CD4-positive, alpha-beta T cell treated with Interleukin-15 for 4 hours (primary cell): ENCODE measurements at regions not wholly inside any gene's neighbourhood (a gene's known extent, or its start where the extent isn't known, plus 50 kb on each side); places are given as distances from the start of the nearest gene placed in this dataset.

Experiments
- DNase-seq: peaks from one replicate; pipeline ENCODE4 v3.0.0-alpha.2; 2020; ENCODE audit warnings: low spot score

- DNase-seq = no peak
Observed at GRCh38 chr6:44062771-44063560, 64.3 kb downstream of the MRPL14 start.

DNA sequence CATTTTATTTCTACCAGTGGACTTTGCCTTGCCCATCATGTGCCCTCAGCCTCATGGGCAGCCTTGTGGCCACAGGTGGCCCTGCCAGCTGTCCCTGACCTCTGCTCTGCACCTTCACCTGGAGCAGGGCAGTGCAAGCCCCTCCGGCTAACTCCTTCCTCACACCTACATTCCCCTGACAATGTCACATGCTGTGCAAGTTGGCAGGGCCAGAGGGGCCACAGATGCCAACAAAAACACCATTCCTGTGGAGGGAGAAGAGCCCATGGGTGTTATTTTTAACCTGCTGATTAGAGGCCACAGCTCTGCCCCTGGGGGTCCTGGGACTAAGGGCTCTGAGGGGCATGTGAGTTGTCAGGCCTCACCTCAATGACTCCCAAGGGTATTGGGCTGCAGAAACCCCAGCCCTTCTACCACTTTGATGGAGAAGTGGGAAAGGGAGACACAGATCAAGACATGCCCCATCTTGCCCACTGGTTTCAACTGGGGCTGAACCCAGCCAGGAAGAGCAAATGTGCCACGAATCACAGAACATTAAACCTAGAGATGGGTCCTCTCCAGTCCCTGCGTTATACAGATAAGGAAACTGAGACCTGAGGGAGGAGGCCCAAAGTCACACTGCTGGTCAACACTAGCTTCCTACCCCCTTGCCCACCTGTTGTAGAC lies 65.0 kb downstream of the MRPL14 start:
- DNase-seq = no peak

DNA sequence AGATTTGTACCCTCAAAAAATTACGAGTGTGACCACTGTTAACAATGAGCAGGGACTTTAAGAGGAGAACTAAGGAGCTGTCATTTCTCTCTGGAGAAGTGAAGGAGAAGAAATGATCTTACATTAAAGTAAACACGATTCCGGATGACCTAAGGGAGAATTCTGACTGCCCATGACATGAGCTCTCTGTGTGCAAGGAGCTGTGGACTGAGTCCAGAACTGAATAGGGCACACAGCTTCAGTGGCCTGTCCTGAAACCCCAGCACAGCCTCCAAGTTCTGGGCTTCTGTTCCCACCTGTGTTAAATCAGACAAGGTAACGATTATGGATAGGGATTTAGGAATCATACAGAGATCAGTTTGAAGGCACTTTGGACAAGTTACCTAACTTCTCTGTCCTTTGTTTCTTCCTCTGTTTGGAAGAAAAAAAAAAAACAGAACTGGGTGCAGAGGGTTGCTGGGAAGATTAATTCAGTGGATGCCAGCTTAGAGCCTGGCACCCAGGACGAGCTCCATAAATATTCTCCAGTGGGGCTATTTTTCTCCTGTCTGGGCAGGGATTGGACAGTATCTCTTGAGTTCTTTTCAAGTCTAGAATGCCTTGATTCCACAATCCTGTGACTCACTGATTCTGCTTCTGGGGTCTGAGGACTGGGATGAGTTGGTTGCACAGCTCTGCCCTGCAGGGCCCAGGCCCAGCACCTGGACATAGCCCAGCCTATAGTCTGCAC lies 65.7 kb downstream of the MRPL14 start:
- DNase-seq = no peak

DNA sequence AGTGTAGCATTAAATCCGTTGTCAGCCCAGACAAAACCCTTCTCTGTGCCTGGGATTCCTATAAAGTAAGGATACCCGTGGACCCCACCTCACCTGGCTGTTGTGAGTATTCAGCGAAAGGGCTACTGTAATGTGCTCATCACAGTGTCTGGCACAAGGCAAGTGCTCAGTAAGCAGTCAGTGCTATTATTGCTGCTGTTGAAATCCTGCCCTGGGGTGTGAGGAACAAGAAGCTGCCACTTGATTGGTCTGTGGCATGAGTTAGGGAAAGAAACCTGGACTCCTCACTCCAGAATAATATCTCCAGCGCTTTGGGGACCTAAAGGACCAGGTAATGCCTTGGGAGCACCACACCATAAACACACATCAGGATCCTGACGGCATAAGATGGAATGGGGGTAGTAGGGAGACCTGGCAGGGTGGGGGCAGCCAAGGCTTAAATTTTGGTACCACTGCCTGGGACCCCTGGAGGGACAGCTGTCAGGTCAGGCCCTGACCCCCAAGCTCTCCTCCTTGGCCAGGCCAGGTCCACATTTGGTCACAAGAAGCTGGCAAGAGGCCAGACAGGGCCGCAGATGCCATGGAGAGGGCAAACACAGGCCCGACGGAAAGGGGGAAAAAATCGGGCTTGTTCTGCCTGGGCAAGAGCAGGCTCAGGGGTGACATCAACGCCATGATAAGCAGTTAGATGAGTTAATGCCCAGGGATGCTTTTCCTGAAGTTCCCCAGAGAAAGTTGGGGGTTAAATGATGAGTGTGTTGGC lies 66.5 kb downstream of the MRPL14 start:
- DNase-seq = no peak

DNA sequence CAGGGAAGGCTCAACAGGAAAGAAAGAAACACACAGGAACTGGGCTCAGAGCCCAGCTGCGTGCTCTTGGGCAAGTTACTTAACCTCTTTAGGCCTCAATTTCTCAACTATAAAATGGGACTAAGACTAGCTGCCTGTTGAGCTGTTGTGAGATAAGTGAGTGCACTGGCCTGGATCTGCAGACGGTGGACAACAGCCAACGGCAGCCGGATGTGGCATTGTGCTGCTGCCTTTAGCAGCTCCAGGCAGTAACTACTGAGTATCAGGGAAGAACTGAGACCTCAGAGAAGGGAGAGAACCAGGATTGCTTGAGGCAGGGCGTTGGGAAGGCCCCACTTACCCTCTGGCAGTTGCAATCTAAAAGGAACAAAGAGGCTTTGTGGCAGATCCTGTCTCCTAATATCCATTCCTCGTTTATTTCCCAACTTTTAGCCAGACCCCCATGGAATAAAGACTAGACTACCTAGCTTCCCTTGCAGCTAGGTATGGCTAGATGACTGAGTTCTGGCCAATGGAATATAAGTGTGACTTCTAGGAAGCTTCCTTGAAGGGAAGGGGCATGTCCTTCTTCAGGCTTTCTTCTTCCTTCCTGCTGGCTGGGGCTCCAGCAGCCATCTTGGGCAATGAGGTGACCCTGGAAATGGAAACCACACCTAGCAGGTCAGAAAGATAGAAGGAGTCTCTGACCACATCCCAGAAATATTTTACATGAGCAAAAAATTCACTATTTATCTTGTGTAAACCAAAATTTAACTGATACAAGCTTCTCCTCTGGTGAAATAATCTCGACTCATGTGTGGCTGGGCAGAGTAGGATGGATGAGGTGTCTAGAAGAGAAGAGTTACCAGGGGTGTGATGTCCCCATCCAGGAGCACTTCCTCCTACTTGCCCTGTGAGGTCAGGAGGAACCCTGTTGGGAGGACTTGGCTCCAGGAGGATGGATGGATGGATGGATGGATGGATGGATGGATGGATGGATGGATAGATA lies 67.6 kb downstream of the MRPL14 start:
- DNase-seq = no peak

DNA sequence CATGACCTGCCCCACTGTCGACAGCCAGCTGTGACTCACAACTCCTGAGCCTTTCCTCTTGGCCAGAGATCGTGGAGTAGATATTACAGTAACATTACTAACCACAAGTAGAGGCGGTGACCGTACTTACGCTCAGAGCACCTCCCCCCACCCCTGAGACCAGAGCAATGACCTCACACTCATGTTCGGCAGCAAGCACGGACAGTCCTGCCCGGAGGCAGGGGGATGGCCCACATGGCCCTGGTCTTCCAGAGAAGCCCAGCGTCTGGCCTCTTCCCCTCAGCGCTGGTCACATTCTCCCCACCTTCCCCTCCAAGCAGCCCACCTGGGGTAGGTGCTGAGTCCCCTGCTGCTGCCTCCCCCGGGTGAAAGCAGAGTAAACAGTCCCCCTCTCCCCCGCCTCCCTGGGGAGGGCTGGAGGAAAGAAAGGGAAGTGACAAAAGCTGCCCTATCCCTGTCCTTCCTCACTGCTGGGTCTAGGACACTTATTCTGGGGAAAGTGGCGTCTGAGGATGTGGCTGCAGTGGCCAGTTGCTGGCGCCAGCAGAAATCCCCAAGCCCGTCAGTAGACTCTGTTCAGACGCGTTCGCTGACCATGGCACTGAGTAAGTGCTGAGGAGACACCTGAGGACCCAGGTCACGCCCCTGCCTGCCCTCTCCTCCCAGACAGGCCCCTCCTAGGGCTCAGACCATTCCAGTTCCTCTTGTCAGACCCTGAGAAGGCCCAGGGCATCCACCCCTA lies 68.5 kb downstream of the MRPL14 start:
- DNase-seq = no peak

DNA sequence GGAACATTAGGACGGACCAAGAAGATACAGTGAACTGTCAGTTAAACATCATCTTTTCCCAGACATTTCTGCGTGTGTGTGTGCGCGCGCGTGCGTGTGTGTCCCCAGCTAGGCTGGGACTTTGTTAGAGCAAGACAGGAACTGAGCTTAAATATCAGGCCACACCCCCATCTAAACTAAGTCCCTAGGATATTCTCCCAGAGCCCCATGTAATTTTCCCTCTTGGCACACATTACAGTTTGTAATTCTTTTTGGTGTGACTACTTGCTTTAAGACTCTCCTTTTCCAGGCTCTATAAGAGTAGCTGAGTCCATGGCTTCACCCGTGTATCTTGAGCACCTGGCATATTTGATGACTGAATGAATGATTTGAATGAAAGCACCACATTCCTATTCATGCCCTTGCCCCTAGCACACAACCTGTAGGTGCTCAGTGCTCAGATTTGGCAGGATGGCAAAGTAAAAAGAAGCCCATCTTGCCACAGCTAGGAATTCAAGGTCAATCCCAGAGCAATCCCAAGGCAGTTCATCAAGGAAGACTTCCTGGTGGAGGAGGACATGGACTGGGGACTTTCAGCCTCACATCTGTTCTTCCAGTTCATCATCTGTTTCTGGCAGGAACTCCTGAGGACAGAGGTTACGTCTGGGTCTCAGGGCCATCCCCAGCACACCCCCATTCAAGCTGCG lies 69.2 kb downstream of the MRPL14 start:
- no peak for DNase-seq

GRCh38 chr6:44057238-44057930 lies 69.9 kb downstream of the MRPL14 start:
- no peak for DNase-seq

- DNase-seq = no peak
Observed at GRCh38 chr6:44056392-44057237, 70.6 kb downstream of the MRPL14 start.

DNA sequence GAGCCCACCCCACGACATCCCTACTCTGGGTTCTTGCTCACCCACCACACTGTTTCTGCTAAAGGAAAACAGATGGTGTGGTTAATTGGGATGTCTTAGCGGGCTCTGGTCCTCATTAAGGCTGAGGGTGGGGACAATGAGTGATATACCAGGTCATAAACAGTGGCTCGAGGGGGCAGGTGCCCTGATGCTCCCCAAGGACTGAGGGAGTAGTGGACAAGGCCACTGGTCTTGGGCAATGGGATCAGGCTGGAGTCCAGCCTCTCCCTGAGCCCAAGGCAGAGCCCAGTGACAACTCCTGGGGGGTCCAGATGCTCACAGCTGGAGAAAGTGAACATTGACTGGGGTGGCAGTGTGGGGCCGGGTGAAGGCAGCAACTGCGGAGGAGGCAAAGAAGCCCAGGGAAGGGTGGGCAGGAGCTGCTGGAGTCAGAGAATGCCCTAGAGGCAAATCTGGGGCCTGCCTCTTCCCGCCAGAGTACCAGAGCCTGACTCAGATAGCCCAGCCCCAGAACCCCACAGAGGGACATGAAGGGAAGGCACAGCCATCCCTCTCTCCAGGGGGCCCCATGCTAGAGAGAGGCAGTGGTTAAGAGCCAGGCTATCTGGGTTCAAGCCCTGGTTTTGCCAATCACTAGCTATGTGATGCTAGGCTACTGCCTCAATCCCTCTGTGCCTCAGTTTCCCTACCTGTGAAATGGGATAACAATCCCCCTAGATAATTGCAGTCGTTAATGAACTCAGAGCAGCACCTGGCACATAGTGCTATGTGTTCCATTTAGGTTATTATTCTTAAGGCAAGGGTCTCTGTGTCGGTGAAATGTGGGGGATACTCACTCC lies 72.3 kb downstream of the MRPL14 start:
- no peak for DNase-seq

GRCh38 chr6:44053760-44054556 lies 73.3 kb downstream of the MRPL14 start:
- no peak for DNase-seq

DNA sequence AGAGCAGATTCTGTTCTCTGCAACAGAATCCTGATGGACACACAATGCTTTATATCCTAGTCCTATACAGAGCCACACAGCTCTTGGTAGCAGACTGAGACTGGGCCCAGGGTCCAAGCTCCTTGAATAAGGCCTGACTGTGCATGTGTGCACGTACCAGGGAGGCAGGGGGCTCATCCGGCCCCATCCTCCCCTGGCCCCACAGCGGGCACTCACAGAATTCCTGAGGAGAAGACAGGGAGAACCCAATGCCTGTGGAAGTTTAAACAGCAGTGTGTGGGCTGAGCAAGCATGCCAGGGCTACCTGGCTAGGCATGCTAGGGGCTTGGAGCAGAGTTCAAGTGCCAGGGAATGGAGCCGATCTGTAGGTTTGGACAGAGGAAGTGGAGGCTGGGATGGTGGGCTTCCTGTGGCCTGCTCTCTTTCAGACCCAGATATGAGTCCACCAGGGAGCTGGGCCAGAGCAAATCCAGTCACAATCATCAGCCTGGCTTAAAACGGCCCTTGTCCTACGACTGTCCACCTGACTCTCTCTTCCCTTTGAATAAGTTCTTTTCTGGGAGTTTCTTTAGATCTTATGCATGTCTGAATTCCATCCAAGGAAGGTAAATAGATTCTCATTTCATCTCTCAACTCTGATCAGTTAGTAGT lies 74.0 kb downstream of the MRPL14 start:
- no peak for DNase-seq

GRCh38 chr6:44052419-44053023 lies 74.7 kb downstream of the MRPL14 start:
- no peak for DNase-seq

DNA sequence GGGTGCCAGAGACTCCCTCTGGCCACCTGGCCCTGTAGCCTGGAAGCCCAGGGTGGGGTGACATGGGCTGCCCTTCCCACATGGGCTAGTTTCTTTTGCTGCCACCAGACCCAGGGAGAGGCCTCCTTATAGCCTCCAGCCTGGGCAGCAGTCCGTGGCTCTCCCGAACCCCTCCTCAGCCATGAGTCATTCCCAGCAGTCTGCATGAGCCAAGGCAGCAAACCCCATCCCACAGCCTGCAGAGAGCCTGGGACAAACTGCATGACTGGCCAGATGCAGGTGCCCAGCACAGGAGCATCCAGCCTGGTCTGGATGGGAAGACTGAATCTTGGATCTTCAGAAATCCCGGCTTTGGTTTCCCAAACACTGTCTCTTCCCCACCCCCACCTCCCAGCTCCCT lies 75.7 kb downstream of the MRPL14 start:
- DNase-seq = no peak

DNA sequence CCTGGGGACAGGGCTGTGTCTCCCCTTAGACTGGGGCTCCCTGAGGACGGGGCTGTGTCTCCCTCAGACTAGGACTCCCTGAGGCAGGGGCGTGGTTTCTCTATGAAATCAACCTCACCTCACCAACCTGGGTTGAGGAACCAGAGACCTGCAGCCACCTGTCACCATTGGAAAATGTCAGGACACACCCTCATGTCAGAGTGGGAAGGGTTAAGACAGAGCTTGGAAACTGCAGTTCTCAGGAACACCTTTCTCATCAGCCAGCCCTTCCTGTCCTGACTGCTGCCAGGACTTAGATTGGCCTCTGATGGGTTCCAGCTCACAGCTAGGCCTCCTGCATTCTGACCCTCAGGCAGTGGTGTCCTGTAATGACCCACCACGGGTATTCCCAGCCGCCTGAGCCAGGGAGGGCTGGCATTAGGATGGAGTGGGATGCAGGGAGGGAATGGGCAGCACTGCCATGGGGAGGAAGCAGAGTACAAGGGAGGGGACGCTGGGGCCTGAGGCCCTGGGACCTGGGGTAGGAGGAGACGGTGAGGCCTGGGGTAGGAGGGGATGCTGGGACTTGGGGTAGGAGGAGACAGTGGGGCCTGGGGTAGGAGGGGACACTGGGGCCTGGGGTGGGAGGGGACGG lies 76.3 kb downstream of the MRPL14 start:
- no peak for DNase-seq
